ENCODE measurements at regions not wholly inside any gene's neighbourhood (a gene's known extent, or its start where the extent isn't known, plus 50 kb on each side); places are given as distances from the start of the nearest gene placed in this dataset.

DNA sequence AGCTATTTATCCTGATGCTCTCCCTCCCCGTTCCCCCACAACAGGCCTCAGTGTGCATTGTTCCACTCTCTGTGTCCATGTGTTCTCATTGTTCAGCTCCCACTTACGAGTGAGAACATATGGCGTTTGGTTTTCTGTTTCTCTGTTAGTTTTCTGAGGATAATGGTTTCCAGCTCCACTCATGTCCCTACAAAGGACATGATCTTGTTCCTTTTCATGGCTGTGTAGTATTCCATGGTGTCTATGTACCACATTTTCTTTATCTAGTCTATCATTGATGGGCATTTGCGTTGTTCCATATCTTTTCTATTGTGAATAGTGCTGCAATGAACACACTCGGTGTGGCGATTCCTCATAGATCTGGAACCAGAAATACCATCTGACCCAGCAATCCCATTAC, 225.9 kb upstream of the CDH4 start:
- Histone ChIP-seq H3K4me3 (ENCODE audit: low read depth, low read length) (no peak overlapping the region), H3K27ac (ENCODE audit: extremely low read depth, low read depth, low read length) (no peak overlapping the region), H3K4me1 (ENCODE audit: control insufficient read depth, insufficient read depth, low read length) (no peaks in the 10 kb centered on the region), H3K36me3 (ENCODE audit: control insufficient read depth in 2 of 2, insufficient read depth in 1 of 2, low read length in 2 of 2) (no peaks in the 10 kb centered on the region), H3K9me3 (ENCODE audit: control insufficient read depth, insufficient read depth, low read depth, low read length) (no peaks in the 10 kb centered on the region)
- no peak for TF ChIP-seq WT1 (tag by site-specific recombination; IDR thresholded peaks at IDR 0.05)
- peak; percentile 78 for TF ChIP-seq ZNF146 (tag by site-specific recombination; IDR thresholded peaks at IDR 0.05)
- CTCF ChIA-PET: interaction anchor here (0.6 kb wide), 1 partner anchor 530 kb away, joined by 3 read pairs; no protein-coding TSS in a partner anchor
- POLR2A ChIA-PET: no interaction called here

DNA sequence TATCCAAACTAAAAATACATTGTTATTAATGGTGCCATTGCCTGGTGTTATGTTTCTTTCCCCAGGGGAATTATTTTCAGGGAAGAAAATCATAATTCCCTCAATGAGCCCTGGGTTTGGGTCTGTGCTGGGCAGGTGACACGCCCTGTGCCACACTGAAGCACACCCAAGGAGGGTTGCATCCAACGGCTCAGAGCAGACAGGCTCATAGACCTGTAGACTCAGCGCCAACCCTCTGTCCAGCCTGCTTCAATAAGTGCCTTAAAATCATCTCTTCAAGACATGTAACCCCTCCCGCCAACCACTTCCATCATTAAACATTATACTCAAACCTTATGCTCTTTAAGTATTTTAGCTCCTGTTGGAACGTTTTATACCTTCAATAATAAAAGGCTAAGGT, 225.3 kb upstream of the CDH4 start:
- ChIA-PET POLR2A (no interaction called here), CTCF (interaction anchor here (0.6 kb wide), 1 partner anchor 530 kb away, joined by 3 read pairs; no protein-coding TSS in a partner anchor)
- no peak overlapping the region for H3K27ac ChIP-seq (ENCODE audit: extremely low read depth, low read depth, low read length)
- TF ChIP-seq, protein P1, sequence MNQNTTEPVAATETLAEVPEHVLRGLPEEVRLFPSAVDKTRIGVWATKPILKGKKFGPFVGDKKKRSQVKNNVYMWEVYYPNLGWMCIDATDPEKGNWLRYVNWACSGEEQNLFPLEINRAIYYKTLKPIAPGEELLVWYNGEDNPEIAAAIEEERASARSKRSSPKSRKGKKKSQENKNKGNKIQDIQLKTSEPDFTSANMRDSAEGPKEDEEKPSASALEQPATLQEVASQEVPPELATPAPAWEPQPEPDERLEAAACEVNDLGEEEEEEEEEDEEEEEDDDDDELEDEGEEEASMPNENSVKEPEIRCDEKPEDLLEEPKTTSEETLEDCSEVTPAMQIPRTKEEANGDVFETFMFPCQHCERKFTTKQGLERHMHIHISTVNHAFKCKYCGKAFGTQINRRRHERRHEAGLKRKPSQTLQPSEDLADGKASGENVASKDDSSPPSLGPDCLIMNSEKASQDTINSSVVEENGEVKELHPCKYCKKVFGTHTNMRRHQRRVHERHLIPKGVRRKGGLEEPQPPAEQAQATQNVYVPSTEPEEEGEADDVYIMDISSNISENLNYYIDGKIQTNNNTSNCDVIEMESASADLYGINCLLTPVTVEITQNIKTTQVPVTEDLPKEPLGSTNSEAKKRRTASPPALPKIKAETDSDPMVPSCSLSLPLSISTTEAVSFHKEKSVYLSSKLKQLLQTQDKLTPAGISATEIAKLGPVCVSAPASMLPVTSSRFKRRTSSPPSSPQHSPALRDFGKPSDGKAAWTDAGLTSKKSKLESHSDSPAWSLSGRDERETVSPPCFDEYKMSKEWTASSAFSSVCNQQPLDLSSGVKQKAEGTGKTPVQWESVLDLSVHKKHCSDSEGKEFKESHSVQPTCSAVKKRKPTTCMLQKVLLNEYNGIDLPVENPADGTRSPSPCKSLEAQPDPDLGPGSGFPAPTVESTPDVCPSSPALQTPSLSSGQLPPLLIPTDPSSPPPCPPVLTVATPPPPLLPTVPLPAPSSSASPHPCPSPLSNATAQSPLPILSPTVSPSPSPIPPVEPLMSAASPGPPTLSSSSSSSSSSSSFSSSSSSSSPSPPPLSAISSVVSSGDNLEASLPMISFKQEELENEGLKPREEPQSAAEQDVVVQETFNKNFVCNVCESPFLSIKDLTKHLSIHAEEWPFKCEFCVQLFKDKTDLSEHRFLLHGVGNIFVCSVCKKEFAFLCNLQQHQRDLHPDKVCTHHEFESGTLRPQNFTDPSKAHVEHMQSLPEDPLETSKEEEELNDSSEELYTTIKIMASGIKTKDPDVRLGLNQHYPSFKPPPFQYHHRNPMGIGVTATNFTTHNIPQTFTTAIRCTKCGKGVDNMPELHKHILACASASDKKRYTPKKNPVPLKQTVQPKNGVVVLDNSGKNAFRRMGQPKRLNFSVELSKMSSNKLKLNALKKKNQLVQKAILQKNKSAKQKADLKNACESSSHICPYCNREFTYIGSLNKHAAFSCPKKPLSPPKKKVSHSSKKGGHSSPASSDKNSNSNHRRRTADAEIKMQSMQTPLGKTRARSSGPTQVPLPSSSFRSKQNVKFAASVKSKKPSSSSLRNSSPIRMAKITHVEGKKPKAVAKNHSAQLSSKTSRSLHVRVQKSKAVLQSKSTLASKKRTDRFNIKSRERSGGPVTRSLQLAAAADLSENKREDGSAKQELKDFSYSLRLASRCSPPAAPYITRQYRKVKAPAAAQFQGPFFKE (tag by site-specific recombination; IDR thresholded peaks at IDR 0.05; ENCODE audit: borderline replicate concordance): no peak
- TF ChIP-seq KLF7 (tag by site-specific recombination; IDR thresholded peaks at IDR 0.05; ENCODE audit: borderline replicate concordance): no peak
- no peak for TF ChIP-seq GFI1B (tag by site-specific recombination; IDR thresholded peaks at IDR 0.05)
- TF ChIP-seq ZNF426 (tag by site-specific recombination; IDR thresholded peaks at IDR 0.05): no peak
- TF ChIP-seq, protein P2, sequence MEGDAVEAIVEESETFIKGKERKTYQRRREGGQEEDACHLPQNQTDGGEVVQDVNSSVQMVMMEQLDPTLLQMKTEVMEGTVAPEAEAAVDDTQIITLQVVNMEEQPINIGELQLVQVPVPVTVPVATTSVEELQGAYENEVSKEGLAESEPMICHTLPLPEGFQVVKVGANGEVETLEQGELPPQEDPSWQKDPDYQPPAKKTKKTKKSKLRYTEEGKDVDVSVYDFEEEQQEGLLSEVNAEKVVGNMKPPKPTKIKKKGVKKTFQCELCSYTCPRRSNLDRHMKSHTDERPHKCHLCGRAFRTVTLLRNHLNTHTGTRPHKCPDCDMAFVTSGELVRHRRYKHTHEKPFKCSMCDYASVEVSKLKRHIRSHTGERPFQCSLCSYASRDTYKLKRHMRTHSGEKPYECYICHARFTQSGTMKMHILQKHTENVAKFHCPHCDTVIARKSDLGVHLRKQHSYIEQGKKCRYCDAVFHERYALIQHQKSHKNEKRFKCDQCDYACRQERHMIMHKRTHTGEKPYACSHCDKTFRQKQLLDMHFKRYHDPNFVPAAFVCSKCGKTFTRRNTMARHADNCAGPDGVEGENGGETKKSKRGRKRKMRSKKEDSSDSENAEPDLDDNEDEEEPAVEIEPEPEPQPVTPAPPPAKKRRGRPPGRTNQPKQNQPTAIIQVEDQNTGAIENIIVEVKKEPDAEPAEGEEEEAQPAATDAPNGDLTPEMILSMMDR (tag by site-specific recombination; IDR thresholded peaks at IDR 0.05): no peak
- no peak for TF ChIP-seq ZNF529 (tag by site-specific recombination; IDR thresholded peaks at IDR 0.05; ENCODE audit: insufficient replicate concordance)
- no peak for TF ChIP-seq FEZF1 (tag by site-specific recombination; IDR thresholded peaks at IDR 0.05)
- H3K4me3 ChIP-seq (ENCODE audit: low read depth, low read length): no peak overlapping the region
- H3K4me1 ChIP-seq (ENCODE audit: control insufficient read depth, insufficient read depth, low read length): no peaks in the 10 kb centered on the region
- no peaks in the 10 kb centered on the region for H3K36me3 ChIP-seq (ENCODE audit: control insufficient read depth in 2 of 2, insufficient read depth in 1 of 2, low read length in 2 of 2)
- no peaks in the 10 kb centered on the region for H3K9me3 ChIP-seq (ENCODE audit: control insufficient read depth, insufficient read depth, low read depth, low read length)

DNA sequence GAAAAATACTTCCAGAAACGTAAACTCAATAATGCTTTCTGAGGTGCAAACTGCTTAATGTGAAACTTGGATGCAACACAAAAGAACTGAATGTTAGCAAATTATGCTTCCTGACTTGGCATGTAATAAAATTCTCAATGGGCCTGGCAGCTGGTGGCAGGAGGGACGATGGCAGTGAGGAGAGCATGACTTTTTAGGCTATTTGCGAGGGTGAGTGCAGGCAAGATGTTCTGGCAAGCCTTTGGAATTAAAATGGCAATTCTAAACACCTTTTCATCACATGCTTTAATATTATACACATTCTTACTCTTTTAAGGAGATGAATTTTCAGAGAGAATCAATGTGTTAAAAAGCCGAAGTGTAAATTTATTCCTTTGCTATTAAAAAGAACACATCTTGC, 224.8 kb upstream of the CDH4 start:
- Histone ChIP-seq H3K36me3 (ENCODE audit: control insufficient read depth in 2 of 2, insufficient read depth in 1 of 2, low read length in 2 of 2) (no peaks in the 10 kb centered on the region), H3K9me3 (ENCODE audit: control insufficient read depth, insufficient read depth, low read depth, low read length) (no peaks in the 10 kb centered on the region), H3K4me1 (ENCODE audit: control insufficient read depth, insufficient read depth, low read length) (no peaks in the 10 kb centered on the region), H3K27ac (ENCODE audit: extremely low read depth, low read depth, low read length) (no peak overlapping the region), H3K4me3 (ENCODE audit: low read depth, low read length) (no peak overlapping the region)
- CTCF ChIA-PET: no interaction called here
- POLR2A ChIA-PET: no interaction called here
- TF ChIP-seq ZNF830 (tag by site-specific recombination; IDR thresholded peaks at IDR 0.05; ENCODE audit: low read depth): no peak
- TF ChIP-seq ZNF555 (tag by site-specific recombination; conservative IDR thresholded peaks at IDR 0.05): no peak
- no peak for TF ChIP-seq MYNN (tag by site-specific recombination; IDR thresholded peaks at IDR 0.05; ENCODE audit: borderline replicate concordance)
- TF ChIP-seq, protein P3, sequence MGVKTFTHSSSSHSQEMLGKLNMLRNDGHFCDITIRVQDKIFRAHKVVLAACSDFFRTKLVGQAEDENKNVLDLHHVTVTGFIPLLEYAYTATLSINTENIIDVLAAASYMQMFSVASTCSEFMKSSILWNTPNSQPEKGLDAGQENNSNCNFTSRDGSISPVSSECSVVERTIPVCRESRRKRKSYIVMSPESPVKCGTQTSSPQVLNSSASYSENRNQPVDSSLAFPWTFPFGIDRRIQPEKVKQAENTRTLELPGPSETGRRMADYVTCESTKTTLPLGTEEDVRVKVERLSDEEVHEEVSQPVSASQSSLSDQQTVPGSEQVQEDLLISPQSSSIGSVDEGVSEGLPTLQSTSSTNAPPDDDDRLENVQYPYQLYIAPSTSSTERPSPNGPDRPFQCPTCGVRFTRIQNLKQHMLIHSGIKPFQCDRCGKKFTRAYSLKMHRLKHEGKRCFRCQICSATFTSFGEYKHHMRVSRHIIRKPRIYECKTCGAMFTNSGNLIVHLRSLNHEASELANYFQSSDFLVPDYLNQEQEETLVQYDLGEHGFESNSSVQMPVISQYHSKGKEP (tag by site-specific recombination; IDR thresholded peaks at IDR 0.05): no peak
- TF ChIP-seq ZFP3 (tag by site-specific recombination; IDR thresholded peaks at IDR 0.05; ENCODE audit: low read depth): no peak
- TF ChIP-seq, protein P4, sequence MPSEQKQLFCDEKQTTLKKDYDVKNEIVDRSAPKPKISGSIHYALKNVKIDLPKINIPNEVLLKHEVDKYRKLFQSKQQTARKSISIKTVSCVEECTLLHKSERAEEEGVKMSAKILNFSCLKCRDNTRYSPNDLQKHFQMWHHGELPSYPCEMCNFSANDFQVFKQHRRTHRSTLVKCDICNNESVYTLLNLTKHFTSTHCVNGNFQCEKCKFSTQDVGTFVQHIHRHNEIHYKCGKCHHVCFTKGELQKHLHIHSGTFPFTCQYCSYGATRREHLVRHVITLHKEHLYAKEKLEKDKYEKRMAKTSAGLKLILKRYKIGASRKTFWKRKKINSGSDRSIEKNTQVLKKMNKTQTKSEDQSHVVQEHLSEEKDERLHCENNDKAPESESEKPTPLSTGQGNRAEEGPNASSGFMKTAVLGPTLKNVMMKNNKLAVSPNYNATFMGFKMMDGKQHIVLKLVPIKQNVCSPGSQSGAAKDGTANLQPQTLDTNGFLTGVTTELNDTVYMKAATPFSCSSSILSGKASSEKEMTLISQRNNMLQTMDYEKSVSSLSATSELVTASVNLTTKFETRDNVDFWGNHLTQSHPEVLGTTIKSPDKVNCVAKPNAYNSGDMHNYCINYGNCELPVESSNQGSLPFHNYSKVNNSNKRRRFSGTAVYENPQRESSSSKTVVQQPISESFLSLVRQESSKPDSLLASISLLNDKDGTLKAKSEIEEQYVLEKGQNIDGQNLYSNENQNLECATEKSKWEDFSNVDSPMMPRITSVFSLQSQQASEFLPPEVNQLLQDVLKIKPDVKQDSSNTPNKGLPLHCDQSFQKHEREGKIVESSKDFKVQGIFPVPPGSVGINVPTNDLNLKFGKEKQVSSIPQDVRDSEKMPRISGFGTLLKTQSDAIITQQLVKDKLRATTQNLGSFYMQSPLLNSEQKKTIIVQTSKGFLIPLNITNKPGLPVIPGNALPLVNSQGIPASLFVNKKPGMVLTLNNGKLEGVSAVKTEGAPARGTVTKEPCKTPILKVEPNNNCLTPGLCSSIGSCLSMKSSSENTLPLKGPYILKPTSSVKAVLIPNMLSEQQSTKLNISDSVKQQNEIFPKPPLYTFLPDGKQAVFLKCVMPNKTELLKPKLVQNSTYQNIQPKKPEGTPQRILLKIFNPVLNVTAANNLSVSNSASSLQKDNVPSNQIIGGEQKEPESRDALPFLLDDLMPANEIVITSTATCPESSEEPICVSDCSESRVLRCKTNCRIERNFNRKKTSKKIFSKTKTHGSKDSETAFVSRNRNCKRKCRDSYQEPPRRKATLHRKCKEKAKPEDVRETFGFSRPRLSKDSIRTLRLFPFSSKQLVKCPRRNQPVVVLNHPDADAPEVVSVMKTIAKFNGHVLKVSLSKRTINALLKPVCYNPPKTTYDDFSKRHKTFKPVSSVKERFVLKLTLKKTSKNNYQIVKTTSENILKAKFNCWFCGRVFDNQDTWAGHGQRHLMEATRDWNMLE (tag by site-specific recombination; conservative IDR thresholded peaks at IDR 0.05; ENCODE audit: low read depth): no peak
- no peak for TF ChIP-seq GLIS1 (tag by site-specific recombination; IDR thresholded peaks at IDR 0.05)
- no peak for TF ChIP-seq ZNF514 (tag by site-specific recombination; IDR thresholded peaks at IDR 0.05)
- no peak for TF ChIP-seq ZBTB8A (tag by site-specific recombination; IDR thresholded peaks at IDR 0.05)

Measured in HEK293 (cell line).